Body of pancreas (tissue), 4 donors: ENCODE measurements at regions not wholly inside any gene's neighbourhood (a gene's known extent, or its start where the extent isn't known, plus 50 kb on each side); places are given as distances from the start of the nearest gene placed in this dataset.

Experiments used
- ATAC-seq: fragments of 150-250 bp; one replicate; pipeline ENCODE4 v1.9.1; 2016
- DNase-seq, 4 donors: peaks; one replicate each; pipeline ENCODE4 v3.0.0-alpha.2; 2019
- H3K27ac ChIP-seq, 4 donors: fragments of 200-600 bp; sonication (generic); 1 replicate in 3 of 4; 2 replicates in 1 of 4; pipeline versions ENCODE4 v1.5.1 to v1.6.1; 2016 to 2019; ENCODE audit warnings: mild to moderate bottlenecking in 1 of 4, mixed read lengths in 1 of 4, moderate library complexity in 1 of 4
- H3K27me3 ChIP-seq, 2 donors: fragments of 200-600 bp; sonication (generic); one replicate each; pipeline ENCODE4 v1.6.0; 2016; ENCODE audit warnings: mild to moderate bottlenecking in 1 of 2
- H3K36me3 ChIP-seq, 2 donors: fragments of 200-600 bp; sonication (generic); replicated peaks in 1 of 2; 2 replicates each; pipeline ENCODE4 v1.5.1; 2016; ENCODE audit warnings: low read depth in 2 of 2; ENCODE audit not compliant: insufficient read depth in 1 of 2
- H3K4me1 ChIP-seq: fragments of 200-600 bp; sonication (generic); one replicate; pipeline ENCODE4 v1.6.0; 2016
- H3K4me3 ChIP-seq, 2 donors: fragments of 200-600 bp; sonication (generic); 1 replicate in 1 of 2; 2 replicates in 1 of 2; pipeline ENCODE4 v1.5.1; 2016 to 2019
- H3K9me3 ChIP-seq, 3 donors: fragments of 200-600 bp; sonication (generic); 1 replicate in 2 of 3; 2 replicates in 1 of 3; pipeline ENCODE4 v1.5.1; 2016
- CTCF ChIP-seq, 7 experiments: fragments of 450-650 bp in 4 of 7; fragments of 200-600 bp in 3 of 7; sonication (generic) in 3 of 7; IDR thresholded peaks; one replicate each; pipeline ENCODE4 v1.5.1; 2016 to 2019; ENCODE audit warnings: antibody characterized with exemption in 7 of 7
- POLR2A ChIP-seq, 3 donors: fragments of 450-650 bp; IDR thresholded peaks; one replicate each; pipeline ENCODE4 v1.6.1; 2016; ENCODE audit warnings: antibody characterized with exemption in 3 of 3, mild to moderate bottlenecking in 2 of 3
- WGBS, 2 donors: methylation state at CpG; one replicate each; pipeline ENCODE4 v1.1.5; 2017; 5-methylcytosine and 5-hydroxymethylcytosine counted together
- intact Hi-C: fragments of 100-400 bp; cut with DNase I; formaldehyde crosslinking; loops from one replicate; pipeline ENCODE4 v1.15.1; 2023

- ATAC-seq (no peak), DNase-seq (no peak)
- H3K4me3 ChIP-seq = no peak overlapping the region
- H3K27ac ChIP-seq = no peak overlapping the region
- no peaks in the 10 kb centered on the region for H3K9me3 ChIP-seq
- no peak for TF ChIP-seq CTCF (IDR thresholded peaks at IDR 0.05)
- no peak for TF ChIP-seq POLR2A (IDR thresholded peaks at IDR 0.05)
- WGBS, 2 donors = 78 to 84% methylated on average over 5 of the region's 5 CpGs
- no peaks in the 10 kb centered on the region for H3K4me1 ChIP-seq
- H3K36me3 ChIP-seq = no peaks in the 10 kb centered on the region
- intact Hi-C loops = no loop called here
- no peaks in the 10 kb centered on the region for H3K27me3 ChIP-seq
Measured at GRCh38 chr4:56197387-56197786, 189.9 kb downstream of the AASDH start.

GRCh38 chr4:56195025-56195424, 192.3 kb downstream of the AASDH start:
- H3K4me1 ChIP-seq = no peaks in the 10 kb centered on the region
- TF ChIP-seq CTCF (IDR thresholded peaks at IDR 0.05) = no peak
- no peak for TF ChIP-seq POLR2A (IDR thresholded peaks at IDR 0.05)
- H3K36me3 ChIP-seq = no peaks in the 10 kb centered on the region
- ATAC-seq (no peak), DNase-seq (no peak)
- no peak overlapping the region for H3K27ac ChIP-seq
- H3K9me3 ChIP-seq = no peaks in the 10 kb centered on the region
- intact Hi-C loops = no loop called here
- no peaks in the 10 kb centered on the region for H3K27me3 ChIP-seq
- no peak overlapping the region for H3K4me3 ChIP-seq
- 62 to 69% methylated on average over 4 of the region's 4 CpGs for WGBS, 2 donors

GRCh38 chr4:56191534-56191933, 195.8 kb downstream of the AASDH start:
- Histone ChIP-seq H3K4me1 (no peaks in the 10 kb centered on the region), H3K36me3 (no peaks in the 10 kb centered on the region), H3K27ac (no peak overlapping the region), H3K27me3 (no peaks in the 10 kb centered on the region), H3K4me3 (no peak overlapping the region), H3K9me3 (no peaks in the 10 kb centered on the region)
- no peak for DNase-seq
- WGBS, 2 donors = 76 to 81% methylated on average over 6 of the region's 6 CpGs
- ATAC-seq = no peak
- intact Hi-C loops = no loop called here
- TF ChIP-seq CTCF (IDR thresholded peaks at IDR 0.05) = no peak
- no peak for TF ChIP-seq POLR2A (IDR thresholded peaks at IDR 0.05)

GRCh38 chr4:56187688-56188087, 199.6 kb downstream of the AASDH start:
- Histone ChIP-seq H3K9me3 (no peaks in the 10 kb centered on the region), H3K27ac (no peak overlapping the region), H3K4me3 (no peak overlapping the region), H3K36me3 (no peaks in the 10 kb centered on the region), H3K27me3 (no peaks in the 10 kb centered on the region), H3K4me1 (no peaks in the 10 kb centered on the region)
- TF ChIP-seq POLR2A (IDR thresholded peaks at IDR 0.05) (no peak), CTCF (IDR thresholded peaks at IDR 0.05) (no peak)
- DNase-seq = no peak
- no peak for ATAC-seq
- WGBS, 2 donors = 28 to 34% methylated on average over 6 of the region's 6 CpGs
- intact Hi-C loops = no loop called here

GRCh38 chr4:56186808-56187523, 200.3 kb downstream of the AASDH start:
- no peak overlapping the region for H3K4me3 ChIP-seq
- WGBS, 2 donors = 47 to 49% methylated on average over 9 of the region's 9 CpGs
- H3K27me3 ChIP-seq = no peaks in the 10 kb centered on the region
- intact Hi-C loops = no loop called here
- no peaks in the 10 kb centered on the region for H3K9me3 ChIP-seq
- ATAC-seq (no peak), DNase-seq (no peak)
- no peak overlapping the region for H3K27ac ChIP-seq
- no peaks in the 10 kb centered on the region for H3K36me3 ChIP-seq
- no peak for TF ChIP-seq CTCF (IDR thresholded peaks at IDR 0.05)
- no peak for TF ChIP-seq POLR2A (IDR thresholded peaks at IDR 0.05)
- H3K4me1 ChIP-seq = no peaks in the 10 kb centered on the region
